DMS 273 (cell line): ENCODE measurements at regions not wholly inside any gene's neighbourhood (a gene's known extent, or its start where the extent isn't known, plus 50 kb on each side); places are given as distances from the start of the nearest gene placed in this dataset.
A peak's percentile ranks its signal among the peaks of the same experiment; 100 is the strongest.

Experiments
- DNase-seq: peaks from one replicate; lab custom pipeline; 2025; ENCODE audit not compliant: unreplicated experiment; lab: John Stamatoyannopoulos, UW

DNA sequence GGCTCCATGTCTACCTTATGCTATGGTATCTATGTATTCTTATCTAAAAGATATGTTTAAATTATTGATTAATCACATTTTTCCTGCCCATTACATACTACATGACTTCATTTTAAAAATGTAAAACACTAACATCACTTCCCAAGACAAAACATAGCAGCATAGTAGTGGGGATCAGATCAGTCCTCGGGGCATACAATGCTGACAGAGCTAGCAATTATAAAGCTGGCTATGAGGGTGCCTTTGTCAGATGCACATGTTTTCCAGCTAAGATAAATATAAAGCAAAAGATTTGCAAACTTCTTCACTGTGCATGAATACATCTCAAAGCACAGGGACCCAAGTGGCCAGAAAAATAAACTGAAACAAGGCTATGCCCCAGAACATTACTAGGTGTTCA, 549.8 kb upstream of the INTU start:
- no peak for DNase-seq

- no peak for DNase-seq
Measured at GRCh38 chr4:127084666-127085065, 548.1 kb upstream of the INTU start.

GRCh38 chr4:127097061-127097460, 535.7 kb upstream of the INTU start:
- peak; percentile 4 for DNase-seq

GRCh38 chr4:127102361-127102760, 530.4 kb upstream of the INTU start:
- DNase-seq: no peak

- DNase-seq: no peak
Measured at GRCh38 chr4:127103681-127104115, 529.1 kb upstream of the INTU start.

DNA sequence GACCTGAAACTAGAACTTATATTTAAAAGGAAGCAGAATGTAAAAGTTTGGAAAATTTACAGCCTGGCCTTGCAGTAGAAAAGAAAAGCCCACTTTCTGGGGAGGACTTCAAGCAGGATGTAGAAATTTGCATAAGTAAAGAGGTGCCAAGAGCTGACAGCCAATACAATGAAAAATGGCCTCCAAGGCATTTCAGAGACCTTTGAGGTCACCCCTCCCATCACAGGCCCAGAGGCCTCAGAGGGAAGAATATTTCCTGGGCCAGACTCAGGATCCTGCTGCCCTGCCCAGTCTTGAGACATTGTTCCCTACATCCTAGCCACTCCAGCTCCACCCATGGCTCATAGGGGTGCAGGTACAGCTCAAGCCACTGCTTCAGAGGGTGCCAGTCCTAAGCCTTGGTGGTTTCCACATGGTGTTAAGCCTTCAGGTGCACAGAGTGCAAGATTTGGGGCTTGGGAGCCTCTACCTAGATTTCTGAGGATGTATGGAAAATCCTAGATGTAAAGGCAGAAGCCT, 518.9 kb upstream of the INTU start:
- DNase-seq: no peak

GRCh38 chr4:127118681-127119080, 514.1 kb upstream of the INTU start:
- DNase-seq: no peak

DNA sequence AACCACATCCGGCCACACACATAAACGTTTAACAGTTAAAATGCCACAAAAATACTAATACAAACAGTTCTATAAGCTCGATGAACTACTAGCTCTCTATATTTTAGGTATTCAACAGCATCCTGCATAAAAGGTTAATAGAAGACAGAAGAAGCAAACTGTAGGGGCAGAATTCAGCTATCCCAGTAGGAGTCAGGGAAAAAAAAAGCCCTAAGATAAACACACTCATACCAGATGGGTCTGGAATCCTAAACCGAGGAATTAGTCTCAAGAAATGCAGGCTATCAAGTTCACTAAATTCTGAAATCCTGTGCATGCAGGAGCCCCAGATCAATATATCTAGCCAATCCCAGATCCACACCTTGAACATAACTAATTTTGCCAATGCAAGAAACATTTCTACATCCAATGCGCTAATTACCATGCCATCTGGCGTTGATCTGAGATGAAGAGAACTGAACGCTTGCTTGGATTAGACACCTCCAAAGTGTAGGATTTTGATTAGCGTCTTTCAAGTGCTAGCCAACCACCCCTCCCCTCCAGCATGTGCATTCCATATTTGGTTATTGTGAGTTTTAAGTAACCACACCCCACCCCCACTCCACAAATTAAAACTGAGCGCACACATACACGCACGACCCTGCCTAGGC, 512.2 kb upstream of the INTU start:
- no peak for DNase-seq

- no peak for DNase-seq
Measured at GRCh38 chr4:127124919-127125318, 507.8 kb upstream of the INTU start.

- DNase-seq: no peak
Measured at GRCh38 chr4:127126718-127127117, 506.0 kb upstream of the INTU start.

DNA sequence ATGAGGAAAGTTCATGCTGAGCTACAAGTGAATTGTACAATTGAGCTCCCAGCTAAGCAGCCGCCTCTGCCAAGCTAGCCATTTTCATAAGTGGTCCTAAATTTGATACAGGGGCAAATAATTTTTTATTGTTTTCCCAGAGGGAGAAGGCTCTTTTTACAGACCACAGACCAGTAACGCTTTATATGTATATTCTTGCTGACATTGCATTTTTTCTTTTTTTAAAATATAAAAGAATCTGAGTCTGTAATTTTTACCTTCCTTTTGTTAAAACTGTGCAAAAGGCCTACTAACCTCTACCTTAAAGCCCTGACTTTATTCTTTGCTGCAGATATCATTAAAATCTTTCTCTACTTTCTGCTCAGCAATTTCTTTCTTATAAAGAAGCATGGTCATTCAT, 501.2 kb upstream of the INTU start:
- DNase-seq: no peak

DNA sequence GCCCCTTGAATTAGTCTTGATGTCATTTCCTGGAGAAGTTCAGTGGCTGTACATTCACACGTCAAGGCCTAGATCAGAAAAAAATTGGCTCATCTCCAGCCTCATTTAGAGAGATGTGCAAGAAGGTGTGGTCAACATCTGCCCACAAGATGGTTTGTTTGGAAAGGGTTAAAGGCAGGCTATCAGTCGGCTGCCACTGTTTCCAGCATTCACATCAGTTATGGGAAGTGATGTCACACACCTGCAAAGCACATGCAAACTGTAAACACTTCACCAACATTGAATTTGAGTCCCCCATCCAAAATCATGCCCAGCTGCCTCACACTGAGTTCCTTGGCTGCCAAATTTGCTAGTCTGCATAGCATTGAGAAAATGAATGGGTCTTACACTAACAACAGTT, 498.3 kb upstream of the INTU start:
- DNase-seq: no peak

- no peak for DNase-seq
Measured at GRCh38 chr4:127138586-127138985, 494.2 kb upstream of the INTU start.

DNA sequence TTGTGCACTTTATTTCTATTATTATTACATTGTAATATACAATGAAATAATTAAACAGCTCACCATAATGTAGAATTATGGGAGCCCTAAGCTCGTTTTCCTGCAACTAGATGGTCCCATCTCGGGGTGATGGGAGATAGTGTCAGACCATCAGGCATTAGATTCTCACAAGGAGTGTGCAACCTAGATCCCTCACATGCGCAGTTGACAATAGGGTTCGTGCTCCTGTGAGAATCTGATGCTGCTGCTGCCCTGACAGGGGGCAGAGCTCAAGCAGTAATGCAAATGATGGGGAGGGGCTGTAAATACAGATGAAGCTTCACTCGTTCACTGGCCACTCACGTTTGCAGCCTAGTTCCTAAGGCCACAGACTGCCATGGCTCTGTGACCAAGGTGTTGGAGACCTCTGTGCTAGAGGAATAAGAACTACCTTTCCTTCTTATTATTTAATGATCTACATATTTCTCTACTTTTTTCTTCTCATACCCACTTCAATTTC, 492.9 kb upstream of the INTU start:
- no peak for DNase-seq

DNA sequence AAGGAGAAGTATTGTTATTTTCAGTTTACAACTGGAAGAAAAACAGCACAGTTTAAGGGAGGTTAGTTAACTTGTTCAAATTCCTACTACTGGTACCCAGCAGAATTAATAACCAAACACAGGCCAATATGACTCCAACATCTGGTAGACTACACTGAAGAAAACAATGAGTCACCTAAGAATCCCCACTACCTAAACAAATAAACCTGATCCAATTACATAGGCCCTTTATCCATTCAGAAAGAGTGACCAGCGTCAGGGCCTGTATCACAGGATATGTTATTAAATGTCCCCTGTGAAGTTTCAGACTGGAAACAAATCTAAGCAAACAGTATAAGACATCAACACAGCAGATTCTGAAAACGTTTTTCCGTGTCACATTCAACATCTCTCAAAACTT, 492.5 kb upstream of the INTU start:
- DNase-seq: no peak

DNA sequence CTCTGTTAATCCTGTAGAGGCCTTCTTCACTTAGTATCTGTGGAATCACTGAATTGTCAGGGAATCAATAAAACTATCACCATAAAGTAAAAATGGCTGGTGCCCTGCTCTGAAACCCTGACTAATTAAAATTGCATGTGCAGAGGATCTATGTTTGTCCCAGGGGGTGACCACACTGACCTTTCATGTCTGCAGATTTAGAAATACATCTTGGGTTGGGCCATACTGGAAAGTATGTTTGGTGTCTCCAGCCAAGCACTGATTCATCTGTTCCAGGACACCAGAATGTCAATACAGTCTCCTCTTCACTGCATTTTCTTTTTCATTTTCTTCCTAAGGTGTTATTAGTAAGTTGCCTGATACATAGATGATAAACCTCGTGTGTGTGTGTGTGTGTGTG, 490.9 kb upstream of the INTU start:
- no peak for DNase-seq

DNA sequence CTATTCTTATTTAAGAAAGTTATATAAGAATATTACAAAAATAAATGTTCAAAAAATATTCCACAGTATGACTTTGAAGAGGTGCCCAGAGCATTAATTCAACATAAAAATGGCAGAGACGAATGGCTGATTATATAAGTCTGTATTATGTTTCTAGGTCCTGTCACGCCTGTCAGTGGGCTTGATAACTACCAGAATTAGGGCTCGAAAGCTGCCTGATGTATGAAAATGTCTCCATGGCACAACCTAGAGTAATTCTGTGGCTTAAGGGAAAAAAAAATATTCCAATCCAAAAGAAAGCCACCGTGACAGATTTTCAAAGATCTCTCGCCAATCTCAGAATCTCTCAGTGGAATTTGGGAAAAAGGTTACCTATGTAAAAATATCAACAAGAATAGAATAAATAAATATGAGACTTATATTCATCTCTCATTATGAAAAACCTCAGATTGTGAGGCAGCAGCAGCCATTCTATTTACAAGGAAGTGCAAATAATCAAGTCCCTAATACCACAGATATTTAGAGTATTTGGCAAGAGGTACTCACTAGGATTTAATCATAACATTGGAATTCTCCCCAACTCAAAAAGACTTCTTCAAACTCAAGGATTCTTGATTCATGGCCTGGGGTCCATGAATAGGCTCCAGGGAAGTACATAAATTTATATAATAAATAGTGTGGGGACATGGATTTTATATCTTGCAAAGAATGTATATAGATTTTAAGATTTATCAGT, 489.1 kb upstream of the INTU start:
- no peak for DNase-seq

- DNase-seq: peak; percentile 0
Measured at GRCh38 chr4:127145006-127145540, 487.7 kb upstream of the INTU start.

DNA sequence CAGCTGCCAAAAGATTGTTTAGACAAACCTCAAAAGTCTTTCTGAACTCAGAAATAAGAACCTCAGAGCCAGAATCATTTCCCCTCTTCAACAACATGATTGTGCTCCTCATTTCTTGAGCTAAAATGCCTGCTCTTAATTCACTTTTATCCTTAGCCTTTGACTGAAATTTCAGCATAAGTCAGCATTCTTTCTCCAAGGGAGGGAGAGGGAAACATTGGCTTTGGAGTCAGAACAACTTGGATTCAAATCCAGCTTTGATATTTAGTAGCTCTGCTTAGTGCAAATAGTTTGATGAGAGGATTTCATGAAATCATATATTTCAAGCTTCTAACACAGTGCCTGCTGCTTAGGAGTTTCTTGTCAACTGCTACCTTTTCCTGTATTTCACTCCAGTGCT, 484.6 kb upstream of the INTU start:
- no peak for DNase-seq

GRCh38 chr4:127149086-127149485, 483.7 kb upstream of the INTU start:
- DNase-seq: no peak

GRCh38 chr4:127151941-127152340, 480.8 kb upstream of the INTU start:
- DNase-seq: no peak

- DNase-seq: no peak
Measured at GRCh38 chr4:127155116-127155515, 477.6 kb upstream of the INTU start.
